OCI-M2 (cell line): ENCODE measurements at regions not wholly inside any gene's neighbourhood (a gene's known extent, or its start where the extent isn't known, plus 50 kb on each side); places are given as distances from the start of the nearest gene placed in this dataset.

ENCODE experiments used
- DNase-seq: peaks from one replicate; lab custom pipeline; 2025; ENCODE audit not compliant: unreplicated experiment; lab: John Stamatoyannopoulos, UW

DNA sequence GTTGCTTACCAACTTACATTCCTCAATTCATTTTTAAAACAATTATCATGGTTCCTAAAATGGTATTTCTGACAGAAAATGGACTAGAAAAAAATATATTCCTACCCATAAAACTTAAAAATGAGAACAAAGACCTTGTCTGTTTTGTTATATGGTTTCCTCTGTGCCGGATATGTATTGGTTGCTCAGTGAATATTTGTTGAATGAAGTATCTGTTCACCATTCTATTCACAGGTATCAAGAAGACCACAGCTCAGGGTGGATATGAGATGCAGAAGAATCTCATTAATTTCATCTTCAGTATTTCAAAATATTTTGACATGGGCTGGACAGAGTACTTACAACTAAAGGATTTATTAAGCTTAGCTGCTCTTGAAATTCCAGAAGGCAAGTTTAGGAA, 58.1 kb downstream of the TUSC7 start:
- no peak for DNase-seq

DNA sequence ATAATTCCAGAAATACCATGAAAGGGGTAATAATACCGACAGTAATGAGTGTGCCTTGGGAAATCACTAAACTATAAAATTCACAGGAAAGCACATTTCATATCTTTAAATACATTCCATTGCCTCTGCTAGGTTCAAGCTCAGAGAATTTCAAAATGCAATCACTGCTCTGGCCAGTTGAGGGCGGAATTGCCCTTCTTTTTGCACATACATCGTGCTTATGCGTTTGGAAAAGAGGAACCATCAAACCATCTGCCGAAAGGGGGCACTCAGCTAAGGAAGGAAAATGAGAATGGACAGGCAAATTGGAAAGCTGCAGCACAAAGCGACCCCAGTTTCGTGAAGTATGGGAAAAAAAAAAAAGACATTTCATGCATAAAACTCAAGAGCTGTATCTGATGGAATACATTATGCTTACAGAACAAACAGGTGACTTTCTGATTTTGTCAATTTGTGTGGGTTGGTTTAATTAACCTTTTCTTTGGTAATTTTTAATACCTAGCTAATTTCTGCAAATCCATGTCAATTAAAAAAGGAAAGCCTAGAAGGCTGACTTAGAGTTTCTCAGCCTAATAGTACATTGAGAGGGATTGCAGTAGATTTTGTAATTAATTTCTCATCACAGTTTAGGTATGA, 61.4 kb downstream of the TUSC7 start:
- DNase-seq = peak; percentile 1

DNA sequence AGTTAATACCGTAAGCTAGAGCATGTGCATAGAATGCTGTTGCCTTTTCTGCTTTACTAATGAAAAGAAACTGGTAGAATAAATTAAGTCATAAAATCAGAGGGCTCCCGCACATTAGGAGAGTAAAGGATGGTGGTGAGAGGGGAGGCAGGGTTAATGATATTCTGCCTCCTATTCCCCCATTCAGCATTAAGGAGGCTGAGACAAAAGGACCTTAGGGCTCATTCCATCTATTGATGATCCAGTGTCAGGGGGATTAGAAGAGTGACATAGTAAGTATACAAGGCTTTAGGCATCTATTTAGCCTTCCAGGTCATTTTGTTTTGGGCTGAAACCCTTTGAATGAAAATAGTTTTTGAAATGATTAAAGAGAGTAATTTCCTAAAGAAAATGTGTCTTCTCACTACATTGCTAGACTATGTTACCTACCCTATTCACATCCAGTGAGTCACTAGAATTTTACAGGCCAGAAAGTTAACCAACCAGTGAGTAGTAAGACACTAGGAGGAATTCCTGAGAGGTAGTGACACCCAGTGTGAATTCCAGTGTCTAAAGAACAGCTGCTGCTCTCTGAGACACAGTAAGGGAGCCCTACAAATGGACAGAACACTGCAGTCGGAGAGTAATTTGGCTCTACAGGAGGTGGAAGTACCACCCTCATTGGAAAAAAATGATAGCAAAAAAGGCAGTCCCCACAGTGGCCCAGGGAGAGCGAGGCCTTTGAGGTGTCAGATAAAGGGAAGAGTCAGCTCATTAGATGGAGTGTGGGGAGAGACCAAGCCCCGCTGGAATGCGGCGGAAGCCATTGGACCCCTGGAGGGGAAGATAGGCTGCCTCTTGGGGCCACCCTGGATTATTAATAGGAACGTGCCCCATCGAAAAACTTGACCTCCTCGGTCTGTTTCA, 67.6 kb downstream of the TUSC7 start:
- DNase-seq = no peak

DNA sequence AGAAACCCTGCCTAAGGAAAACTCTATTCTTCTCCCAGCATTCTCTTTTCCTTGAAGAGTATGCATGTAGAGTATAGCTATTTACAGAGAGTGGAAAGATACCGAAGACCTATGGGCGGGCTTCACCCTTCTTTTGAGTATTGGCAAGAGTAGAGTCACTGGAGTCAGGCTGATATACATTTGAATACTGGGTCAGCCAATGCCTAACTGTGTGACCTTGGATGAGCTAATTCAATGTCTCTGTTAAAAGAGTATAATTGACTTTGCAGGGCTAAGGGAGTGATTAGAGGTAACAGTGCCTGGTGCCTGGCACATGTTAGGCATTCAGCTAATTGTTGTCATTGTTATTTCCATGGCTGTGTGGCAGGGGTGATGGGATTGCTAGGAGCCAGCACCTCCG, 75.6 kb downstream of the TUSC7 start:
- DNase-seq = no peak

DNA sequence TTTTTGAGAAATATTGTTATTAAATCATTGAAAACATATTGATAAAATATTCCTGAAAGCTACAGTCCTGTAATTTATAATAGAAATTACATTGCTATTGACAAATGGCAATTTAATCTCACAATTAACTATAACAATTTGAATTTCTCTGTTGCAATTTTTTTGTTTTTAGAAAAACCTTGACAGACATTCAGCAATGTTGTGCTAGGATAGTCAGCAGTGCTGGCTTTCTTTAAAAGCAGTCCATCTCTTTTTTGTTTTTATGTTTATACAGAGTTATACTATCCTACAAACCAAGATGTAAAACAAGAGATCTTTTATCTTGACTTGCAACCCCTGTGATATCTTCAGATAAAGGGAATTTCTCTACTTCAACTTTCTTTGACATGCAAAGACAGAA, 93.1 kb downstream of the TUSC7 start:
- no peak for DNase-seq

DNA sequence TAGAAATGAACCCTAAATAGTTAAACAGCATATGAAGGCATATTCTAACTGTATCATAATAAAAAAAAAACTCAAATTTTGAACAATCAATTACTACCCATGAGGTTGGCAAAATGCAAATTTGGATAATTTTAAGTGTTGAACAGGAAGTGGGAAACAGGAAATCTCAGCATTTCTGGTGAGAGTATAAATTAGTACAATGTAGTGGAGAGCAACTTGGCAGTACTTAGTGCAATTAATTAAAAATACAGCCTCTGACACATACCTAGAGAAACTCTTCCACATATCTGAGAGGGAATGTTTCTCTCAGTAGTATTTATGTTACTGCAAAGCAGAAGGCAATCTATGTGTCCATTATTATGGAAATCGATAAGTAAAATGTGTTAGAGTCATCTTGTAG, 96.8 kb downstream of the TUSC7 start:
- no peak for DNase-seq

DNA sequence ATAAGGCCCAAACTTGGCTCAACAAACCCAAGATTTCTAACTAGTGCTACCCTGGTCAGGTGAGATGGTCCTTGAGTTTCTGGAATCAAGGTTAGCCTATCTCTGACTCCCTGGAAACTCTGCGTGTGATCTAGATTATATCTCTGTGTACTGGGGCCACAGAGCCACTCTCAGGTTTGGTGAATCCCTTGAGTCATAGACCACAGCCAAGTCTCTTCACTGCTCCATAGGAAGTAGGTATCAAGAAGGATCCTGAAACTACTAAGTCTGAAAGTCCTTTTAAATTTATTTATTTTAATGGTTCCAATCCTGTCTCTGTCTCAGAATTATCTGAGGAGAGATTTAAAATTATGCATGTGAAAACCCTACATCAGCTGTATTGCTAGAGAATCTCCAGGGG, 99.1 kb downstream of the TUSC7 start:
- DNase-seq = no peak

DNA sequence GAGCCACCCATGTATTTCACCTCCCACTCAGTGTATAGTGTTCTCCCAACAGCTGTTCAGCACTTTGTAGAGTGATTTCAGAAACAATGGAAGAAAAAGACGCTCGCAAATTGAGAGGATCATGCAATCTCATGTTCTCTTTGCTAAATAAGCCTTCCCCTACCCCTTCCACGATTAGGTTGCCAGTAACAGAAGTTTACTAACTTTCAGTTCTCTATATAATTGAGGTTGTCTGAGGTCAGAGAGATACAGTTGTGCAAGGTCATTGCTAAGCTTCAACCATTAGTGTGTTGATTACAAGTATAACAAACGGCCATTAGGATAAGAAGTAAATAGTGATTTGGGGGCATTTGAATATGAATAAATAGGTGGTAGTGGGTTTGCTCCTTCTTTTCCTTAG, 99.6 kb downstream of the TUSC7 start:
- no peak for DNase-seq

DNA sequence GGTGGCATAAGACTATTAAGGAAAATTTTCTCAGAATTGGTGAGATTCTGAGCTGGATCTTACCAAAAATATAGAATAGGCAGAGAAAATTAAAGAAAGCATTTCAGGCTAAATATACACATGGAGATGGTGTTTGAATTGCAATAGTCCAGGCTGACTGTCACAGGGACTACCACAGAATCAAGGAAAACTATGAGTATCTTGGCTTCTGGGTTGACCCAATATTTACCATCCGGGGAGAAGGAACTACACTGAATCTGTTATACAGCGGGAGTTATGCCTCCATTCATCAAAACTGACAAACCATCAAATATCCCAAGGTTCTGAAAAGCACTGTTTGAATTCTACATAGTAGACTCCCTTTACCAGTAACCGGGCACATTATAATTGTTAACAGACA, 102.2 kb downstream of the TUSC7 start:
- no peak for DNase-seq

DNA sequence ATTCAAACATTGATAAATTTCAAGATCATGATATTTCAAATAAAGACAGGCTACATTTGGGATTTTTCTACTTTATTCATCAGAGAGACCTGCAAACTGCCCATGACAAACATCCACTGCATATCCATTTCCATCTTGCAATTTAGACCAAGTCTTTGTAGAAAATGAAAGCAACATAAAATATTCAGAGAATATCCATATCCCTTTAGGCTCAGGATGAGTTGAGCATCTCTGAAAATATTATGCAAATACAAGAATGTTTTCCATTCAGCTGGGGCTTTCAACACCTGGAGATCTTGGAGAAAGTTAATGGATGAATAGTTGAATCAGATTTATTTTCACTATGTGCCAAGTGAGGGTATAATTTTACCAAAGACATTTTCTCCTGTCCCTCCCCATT, 103.4 kb downstream of the TUSC7 start:
- DNase-seq = no peak

DNA sequence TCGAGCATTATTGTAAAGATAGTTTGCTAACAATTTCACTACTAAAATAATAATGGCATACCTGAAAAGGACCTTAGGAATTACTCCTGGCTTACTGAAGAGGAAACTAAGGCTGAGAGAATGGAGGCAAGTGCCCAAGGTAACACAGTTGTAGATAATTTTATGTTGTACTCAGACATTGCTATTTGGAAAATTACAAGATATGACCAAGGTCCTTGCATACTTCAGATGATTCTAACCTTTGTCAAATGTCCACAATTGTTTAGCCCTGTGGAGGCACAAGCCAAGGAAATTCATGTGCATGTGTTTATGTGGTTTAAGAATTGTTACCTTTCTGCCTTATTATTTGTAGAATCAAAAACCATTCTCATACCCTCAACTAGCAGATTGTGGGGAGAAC, 105.7 kb downstream of the TUSC7 start:
- no peak for DNase-seq

DNA sequence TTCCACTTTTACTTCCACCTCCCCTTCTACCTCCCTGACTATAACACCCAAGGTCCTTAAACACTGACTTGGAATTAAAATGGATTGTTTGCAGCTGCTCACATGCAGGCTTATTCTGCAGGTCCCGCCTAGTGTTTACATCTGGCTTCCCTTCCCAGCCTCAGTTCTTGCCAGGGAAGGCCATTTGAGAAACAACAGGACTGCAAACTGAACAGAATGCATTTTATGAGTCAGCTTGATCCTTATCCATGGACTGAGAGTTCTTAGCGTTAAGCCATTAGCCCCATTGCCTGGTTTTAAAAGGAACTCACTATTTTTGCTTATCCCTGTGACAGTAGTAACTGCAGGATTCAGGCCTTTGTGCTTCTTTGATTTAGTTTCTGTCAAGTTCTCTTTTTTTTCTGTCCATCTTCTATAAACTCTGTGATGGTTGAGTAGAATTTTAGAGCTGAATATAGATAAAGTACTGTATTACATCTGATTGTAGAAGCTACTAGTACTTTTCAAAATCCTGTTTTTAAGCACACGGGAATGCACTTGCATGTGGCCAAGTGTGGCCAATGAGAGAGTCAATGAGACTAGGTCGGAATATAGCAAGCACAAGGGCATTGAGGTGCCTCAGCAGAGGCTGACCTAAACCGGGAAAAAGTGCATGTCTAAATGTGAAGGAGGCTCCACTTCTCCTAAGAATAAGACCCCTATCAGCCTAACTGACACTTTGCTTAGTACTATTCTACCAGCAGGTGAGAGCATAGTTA, 106.4 kb downstream of the TUSC7 start:
- DNase-seq = no peak

DNA sequence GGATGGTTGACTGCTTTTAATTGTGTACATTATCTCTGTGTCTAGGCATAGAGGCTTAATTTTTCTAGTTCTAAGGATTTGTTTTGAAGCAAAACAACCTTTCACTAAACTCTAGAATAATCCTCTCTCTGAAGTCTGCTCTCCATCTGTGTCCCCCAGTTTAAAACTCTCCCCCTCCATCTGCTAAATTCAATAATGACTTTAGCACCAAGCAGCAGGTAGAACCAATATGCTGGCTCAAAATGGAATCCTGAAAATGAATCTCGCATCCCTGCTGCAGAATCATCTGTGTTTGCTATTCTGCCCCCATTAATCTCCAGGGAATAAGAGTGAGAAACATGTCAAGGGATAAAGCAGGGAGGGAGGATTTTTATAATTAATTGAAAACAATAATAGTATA, 111.8 kb downstream of the TUSC7 start:
- DNase-seq = no peak

DNA sequence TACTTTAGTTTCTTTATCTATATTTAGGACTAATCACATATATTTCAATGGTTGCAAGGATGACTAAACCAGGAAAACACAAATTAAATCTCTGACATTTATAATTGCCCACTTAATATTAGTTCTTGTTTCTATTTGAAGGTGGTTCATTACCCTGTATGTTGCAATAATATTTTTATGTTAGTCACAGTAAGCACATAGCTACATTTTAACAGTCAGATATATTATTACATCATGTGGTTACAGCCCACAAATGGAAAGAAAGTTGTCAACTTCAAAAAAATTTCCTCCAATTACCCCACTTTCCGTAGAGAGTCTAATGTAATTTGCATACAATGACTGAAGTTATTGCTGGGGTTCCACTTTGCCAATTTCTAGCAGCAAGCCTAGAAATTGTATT, 114.6 kb downstream of the TUSC7 start:
- no peak for DNase-seq

DNA sequence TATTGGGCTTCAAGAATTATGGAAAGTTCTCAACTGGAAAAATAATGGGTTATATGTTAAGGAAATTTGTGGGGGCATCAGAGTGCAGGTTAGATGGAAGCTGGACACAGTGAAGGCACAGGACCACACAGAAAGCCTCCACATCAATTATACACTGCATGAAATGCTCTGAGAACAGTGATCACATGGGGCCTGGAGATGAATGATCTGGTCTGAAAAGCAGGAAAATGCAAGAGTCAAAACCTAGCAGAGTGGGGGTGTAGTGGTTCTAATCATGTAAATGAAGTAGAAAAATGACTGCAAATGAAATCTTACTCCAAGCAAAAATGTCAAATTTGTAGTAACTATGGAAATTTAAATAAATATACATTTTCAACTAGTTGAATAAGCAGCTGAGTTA, 123.6 kb downstream of the TUSC7 start:
- no peak for DNase-seq

DNA sequence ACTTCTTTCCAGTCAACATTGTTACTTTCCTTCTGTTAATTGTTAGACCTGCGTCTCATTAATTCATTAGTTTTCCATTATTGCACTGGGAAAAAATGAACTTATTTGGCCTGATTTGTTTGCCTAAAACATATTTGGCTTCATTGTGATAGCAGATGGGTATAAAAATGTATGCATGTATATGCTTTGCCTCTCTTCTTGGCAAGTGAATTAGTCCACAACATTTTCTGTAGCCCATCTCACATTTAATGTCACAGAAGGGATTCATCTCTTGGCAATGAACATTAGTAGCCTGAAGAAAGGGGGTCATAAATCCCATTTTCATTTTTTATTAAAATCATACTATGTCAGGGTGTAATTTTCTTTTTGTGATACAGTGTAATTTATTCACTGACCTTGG, 125.2 kb downstream of the TUSC7 start:
- DNase-seq = no peak

DNA sequence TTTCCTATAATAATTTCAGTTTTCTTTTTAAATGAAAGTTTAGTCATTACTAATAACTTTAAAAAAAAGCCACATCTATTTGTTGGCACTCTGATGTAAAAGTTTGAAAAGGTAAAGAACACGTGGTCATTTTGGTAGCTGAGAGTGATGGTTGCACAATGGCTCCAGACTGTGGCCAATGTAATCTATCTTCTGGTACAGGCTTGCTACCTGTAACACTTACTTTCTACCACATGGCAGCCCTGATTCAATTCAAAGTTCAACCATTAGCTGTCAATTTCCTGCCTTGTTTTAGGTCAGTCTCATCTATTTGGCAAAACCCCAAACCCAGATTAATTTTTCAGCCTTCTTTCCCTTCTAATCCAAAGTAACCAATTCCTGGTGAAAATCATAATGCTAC, 126.1 kb downstream of the TUSC7 start:
- no peak for DNase-seq

DNA sequence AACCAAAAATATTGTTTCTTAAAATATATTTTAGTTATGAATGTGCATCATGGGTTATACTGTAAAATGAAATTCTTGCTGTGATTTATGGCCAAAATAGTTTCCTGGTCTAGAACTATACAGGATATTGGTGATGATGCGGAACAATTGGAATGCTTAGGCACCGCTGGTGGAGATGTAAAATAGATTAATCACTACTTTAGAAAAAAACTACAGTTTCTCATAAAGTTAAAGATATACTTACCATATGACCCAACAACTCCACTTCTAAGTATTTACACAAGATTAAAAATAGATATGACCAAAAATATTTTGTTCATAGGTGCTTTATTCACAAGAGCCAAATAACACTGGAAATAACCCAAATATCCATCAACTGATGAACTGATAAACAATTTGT, 126.7 kb downstream of the TUSC7 start:
- DNase-seq = no peak

DNA sequence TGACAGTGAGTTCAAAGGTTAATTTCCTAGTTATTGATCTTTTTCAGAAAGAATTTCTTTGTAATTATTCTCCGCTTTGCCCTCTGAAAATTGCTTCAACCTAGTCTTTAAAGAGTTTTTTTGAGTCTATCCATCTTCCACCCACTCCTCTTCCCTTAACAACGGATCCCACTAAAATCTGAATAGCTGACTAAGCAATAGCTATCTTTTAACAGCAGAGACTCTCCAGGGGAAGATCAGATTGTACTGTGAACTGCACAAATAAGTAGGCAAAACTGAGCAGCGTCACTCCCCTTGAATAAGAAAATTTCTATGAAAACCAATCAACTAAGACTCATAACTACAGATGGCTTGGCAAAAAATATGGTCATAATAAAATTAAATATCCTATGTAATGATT, 127.9 kb downstream of the TUSC7 start:
- no peak for DNase-seq

DNA sequence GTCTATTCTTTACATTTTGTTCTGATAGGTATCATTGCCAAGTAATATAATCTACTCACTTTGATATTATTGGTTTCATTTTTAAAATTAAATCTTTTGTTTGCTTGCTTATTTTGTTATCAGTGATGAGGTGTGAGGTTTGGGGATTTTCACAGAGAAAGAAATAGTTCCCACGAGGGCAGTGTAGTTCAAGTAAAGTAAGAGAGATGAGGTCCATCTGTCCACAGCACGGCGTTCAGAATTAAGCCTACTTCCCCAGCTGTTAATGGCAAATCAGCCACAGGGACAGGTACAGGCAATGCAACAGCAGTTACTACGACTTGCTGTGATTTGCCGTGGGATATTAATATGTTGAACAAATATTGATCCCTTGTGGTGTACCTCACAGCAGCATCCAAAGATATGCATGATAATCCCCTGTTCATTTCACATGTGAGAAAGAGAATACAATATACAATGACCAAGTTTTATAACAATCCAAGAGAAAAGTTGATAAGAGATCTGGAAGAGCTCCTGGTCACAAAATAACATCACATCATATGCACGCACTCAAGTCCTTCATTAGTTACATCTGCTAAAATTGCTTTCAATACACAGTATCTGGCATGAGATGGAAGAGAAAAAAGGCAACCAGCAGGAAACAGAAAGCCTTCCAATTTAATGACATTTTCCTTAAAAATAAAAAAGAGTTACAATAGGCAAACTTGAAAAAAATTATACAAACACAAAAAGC, 131.6 kb downstream of the TUSC7 start:
- DNase-seq = no peak

DNA sequence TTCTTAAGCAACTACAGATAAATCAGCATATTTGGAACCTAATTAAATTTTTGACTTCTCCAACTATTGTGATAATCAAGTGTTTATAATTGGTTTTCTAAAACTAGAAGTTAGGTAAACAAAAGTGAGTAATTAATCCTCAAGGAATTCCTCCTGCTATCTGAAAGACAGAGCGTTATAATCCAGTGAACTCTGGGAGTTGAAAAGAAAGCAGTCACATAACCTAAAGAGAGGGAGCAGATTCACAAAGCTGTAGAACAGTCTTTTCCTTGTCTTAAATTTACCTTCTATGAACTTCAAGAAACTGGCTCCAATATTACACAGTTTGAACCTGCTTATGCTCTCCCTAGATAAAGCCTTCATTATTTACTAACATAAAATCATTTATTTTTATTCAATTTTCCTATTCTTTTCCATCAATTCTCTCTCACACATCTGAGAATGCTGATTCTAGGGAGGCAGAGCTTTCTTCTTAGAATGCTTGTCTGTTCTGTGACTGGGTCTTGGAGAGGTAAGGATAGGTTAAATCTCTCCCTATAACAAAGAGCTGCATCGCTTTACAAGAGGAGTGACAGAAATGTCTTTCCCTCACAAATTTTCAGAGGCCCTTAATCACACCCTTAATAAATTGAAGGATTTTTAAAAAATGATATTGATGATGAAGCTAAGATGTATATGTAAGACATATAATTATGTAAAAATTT, 132.8 kb downstream of the TUSC7 start:
- no peak for DNase-seq
